ENCODE measurements at regions not wholly inside any gene's neighbourhood (a gene's known extent, or its start where the extent isn't known, plus 50 kb on each side); places are given as distances from the start of the nearest gene placed in this dataset.

GRCh38 chr4:17188547-17189400 is 290.3 kb upstream of the LDB2 start:
- Mint-ChIP-seq H3K4me3 (no peak overlapping the region), H3K27ac (peak overlapping the region; percentile 57 to 84 (median 74)), H3K4me1 (peaks cover 40% of the 10 kb centered on the region)

GRCh38 chr4:17188125-17188524 is 289.7 kb upstream of the LDB2 start:
- Mint-ChIP-seq H3K4me3 (peak overlapping the region in 1 of 3 experiments; percentile 11), H3K27ac (peak overlapping the region; percentile 48 to 84 (median 69)), H3K9me3 (peaks cover 15% of the 10 kb centered on the region), H3K27me3 (ENCODE audit: low read depth) (no peaks in the 10 kb centered on the region), H3K4me1 (peaks cover 40% of the 10 kb centered on the region), H3K36me3 (ENCODE audit: low read depth) (peaks cover 5% of the 10 kb centered on the region)
- TF ChIP-seq CTCF (IDR thresholded peaks at IDR 0.05; ENCODE audit: unreplicated experiment in 3 of 3) = no peak

More at GRCh38 chr4:17188547-17189400, 290.3 kb upstream of the LDB2 start:
- H3K36me3 Mint-ChIP-seq (ENCODE audit: low read depth) = peaks cover 5% of the 10 kb centered on the region
- TF ChIP-seq CTCF (IDR thresholded peaks at IDR 0.05; ENCODE audit: unreplicated experiment in 3 of 3) = no peak
- no peaks in the 10 kb centered on the region for H3K27me3 Mint-ChIP-seq (ENCODE audit: low read depth)
- H3K9me3 Mint-ChIP-seq = peaks cover 15% of the 10 kb centered on the region

- Mint-ChIP-seq H3K9me3 (peaks cover 15% of the 10 kb centered on the region), H3K4me1 (peaks cover 37% of the 10 kb centered on the region), H3K27ac (peak overlapping the region in 1 of 3 experiments; percentile 69), H3K27me3 (ENCODE audit: low read depth) (no peaks in the 10 kb centered on the region), H3K4me3 (no peak overlapping the region), H3K36me3 (ENCODE audit: low read depth) (peaks cover 5% of the 10 kb centered on the region)
- TF ChIP-seq CTCF (IDR thresholded peaks at IDR 0.05; ENCODE audit: unreplicated experiment in 3 of 3) = no peak
Observed at GRCh38 chr4:17187003-17187402, 288.6 kb upstream of the LDB2 start.

- no peaks in the 10 kb centered on the region for H3K27me3 Mint-ChIP-seq (ENCODE audit: low read depth)
- H3K4me1 Mint-ChIP-seq = peaks cover 9% of the 10 kb centered on the region
- H3K27ac Mint-ChIP-seq = peak overlapping the region in 1 of 3 experiments; percentile 3
Observed at GRCh38 chr4:17182888-17183287, 284.4 kb upstream of the LDB2 start.

GRCh38 chr4:17174751-17175150 is 276.3 kb upstream of the LDB2 start:
- Mint-ChIP-seq H3K27ac (no peak overlapping the region), H3K4me3 (no peak overlapping the region), H3K27me3 (ENCODE audit: low read depth) (no peaks in the 10 kb centered on the region)

More at GRCh38 chr4:17182888-17183287, 284.4 kb upstream of the LDB2 start:
- no peak for TF ChIP-seq CTCF (IDR thresholded peaks at IDR 0.05; ENCODE audit: unreplicated experiment in 3 of 3)
- H3K36me3 Mint-ChIP-seq (ENCODE audit: low read depth) = no peaks in the 10 kb centered on the region
- H3K4me3 Mint-ChIP-seq = no peak overlapping the region
- H3K9me3 Mint-ChIP-seq = no peaks in the 10 kb centered on the region

More at GRCh38 chr4:17174751-17175150, 276.3 kb upstream of the LDB2 start:
- H3K36me3 Mint-ChIP-seq (ENCODE audit: low read depth) = no peaks in the 10 kb centered on the region
- H3K9me3 Mint-ChIP-seq = no peaks in the 10 kb centered on the region
- peaks cover 13% of the 10 kb centered on the region for H3K4me1 Mint-ChIP-seq
- no peak for TF ChIP-seq CTCF (IDR thresholded peaks at IDR 0.05; ENCODE audit: unreplicated experiment in 3 of 3)

Measured in nephron (organoid).